Stomach (tissue), 4 donors: ENCODE measurements at regions not wholly inside any gene's neighbourhood (a gene's known extent, or its start where the extent isn't known, plus 50 kb on each side); places are given as distances from the start of the nearest gene placed in this dataset.

Experiments
- EP300 ChIP-seq: sonication (generic); formaldehyde crosslinking; IDR thresholded peaks from one replicate; pipeline ENCODE4 v1.6.1; 2017; ENCODE audit warnings: antibody characterized with exemption
- POLR2A ChIP-seq, 4 donors: fragments of 450-650 bp; IDR thresholded peaks; one replicate each; pipeline ENCODE4 v1.6.1; 2016; ENCODE audit warnings: antibody characterized with exemption in 4 of 4, control low read depth in 2 of 4, mild to moderate bottlenecking in 1 of 4, moderate library complexity in 1 of 4
- POLR2AphosphoS5 ChIP-seq, 3 donors: sonication (generic); formaldehyde crosslinking; IDR thresholded peaks; one replicate each; pipeline ENCODE4 v1.6.1; 2016; ENCODE audit warnings: antibody characterized with exemption in 3 of 3
- TF ChIP-seq, protein P1 (sequence below), 7 experiments: fragments of 450-650 bp in 4 of 7; fragments of 200-600 bp in 3 of 7; sonication (generic) in 3 of 7; IDR thresholded peaks; one replicate each; pipeline ENCODE4 v1.5.1; 2016 to 2019; ENCODE audit warnings: antibody characterized with exemption in 7 of 7, control low read depth in 2 of 7, mild to moderate bottlenecking in 1 of 7

DNA sequence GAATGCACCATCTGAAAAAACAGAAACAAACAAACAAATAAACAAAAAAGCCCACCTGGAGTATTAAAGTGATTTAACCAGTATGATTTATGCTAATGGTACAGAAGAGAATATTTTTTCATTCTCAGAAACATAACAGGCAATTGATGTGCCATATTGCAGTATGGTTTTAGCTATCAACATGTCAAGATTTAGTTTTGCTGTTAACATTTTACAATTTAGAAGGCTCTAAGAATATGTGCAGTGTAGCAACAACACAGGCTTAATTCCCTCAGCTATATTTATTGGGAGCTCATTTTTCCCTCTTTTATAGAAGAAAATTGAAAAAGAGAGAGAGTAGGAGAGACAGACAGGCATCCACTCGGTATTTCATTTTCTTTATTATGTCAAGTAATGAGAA lies 1022.7 kb upstream of the CITED2 start:
- no peak for TF ChIP-seq POLR2A (IDR thresholded peaks at IDR 0.05)
- TF ChIP-seq, protein P1, sequence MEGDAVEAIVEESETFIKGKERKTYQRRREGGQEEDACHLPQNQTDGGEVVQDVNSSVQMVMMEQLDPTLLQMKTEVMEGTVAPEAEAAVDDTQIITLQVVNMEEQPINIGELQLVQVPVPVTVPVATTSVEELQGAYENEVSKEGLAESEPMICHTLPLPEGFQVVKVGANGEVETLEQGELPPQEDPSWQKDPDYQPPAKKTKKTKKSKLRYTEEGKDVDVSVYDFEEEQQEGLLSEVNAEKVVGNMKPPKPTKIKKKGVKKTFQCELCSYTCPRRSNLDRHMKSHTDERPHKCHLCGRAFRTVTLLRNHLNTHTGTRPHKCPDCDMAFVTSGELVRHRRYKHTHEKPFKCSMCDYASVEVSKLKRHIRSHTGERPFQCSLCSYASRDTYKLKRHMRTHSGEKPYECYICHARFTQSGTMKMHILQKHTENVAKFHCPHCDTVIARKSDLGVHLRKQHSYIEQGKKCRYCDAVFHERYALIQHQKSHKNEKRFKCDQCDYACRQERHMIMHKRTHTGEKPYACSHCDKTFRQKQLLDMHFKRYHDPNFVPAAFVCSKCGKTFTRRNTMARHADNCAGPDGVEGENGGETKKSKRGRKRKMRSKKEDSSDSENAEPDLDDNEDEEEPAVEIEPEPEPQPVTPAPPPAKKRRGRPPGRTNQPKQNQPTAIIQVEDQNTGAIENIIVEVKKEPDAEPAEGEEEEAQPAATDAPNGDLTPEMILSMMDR (IDR thresholded peaks at IDR 0.05) = no peak
- no peak for TF ChIP-seq POLR2AphosphoS5 (IDR thresholded peaks at IDR 0.05)
- no peak for TF ChIP-seq EP300
